ENCODE measurements at regions not wholly inside any gene's neighbourhood (a gene's known extent, or its start where the extent isn't known, plus 50 kb on each side); places are given as distances from the start of the nearest gene placed in this dataset.

GRCh38 chr9:13444245-13445102 is 165.0 kb upstream of the MPDZ start:
- TF ChIP-seq SPI1 (IDR thresholded peaks at IDR 0.05; ENCODE audit: borderline replicate concordance, low read depth) (no peak), CTCF (IDR thresholded peaks at IDR 0.05; ENCODE audit: insufficient read depth, low read length) (no peak), POLR2AphosphoS5 (IDR thresholded peaks at IDR 0.05; ENCODE audit: low read depth) (no peak), REST (IDR thresholded peaks at IDR 0.05; ENCODE audit: insufficient replicate concordance, low read depth) (no peak)
